GM10266 (cell line): ENCODE measurements at regions not wholly inside any gene's neighbourhood (a gene's known extent, or its start where the extent isn't known, plus 50 kb on each side); places are given as distances from the start of the nearest gene placed in this dataset.

Experiments used
- DNase-seq: peaks from one replicate; pipeline ENCODE4 v3.0.0; 2012; ENCODE audit errors: extremely low spot score
- CTCF ChIP-seq: IDR thresholded peaks from 2 replicates; pipeline ENCODE4 v1.5.1; 2012; ENCODE audit warnings: mild to moderate bottlenecking, low read depth; ENCODE audit not compliant: control insufficient read depth, insufficient read depth; ENCODE audit errors: missing control alignments

- DNase-seq = peak; percentile 41
- peak; percentile 27 for TF ChIP-seq CTCF
Measured at GRCh38 chr7:132654150-132654549, 77.9 kb upstream of the PLXNA4 start.

- no peak for DNase-seq
- TF ChIP-seq CTCF = no peak
Measured at GRCh38 chr7:132653366-132653930, 77.2 kb upstream of the PLXNA4 start.

GRCh38 chr7:132652507-132652906, 76.2 kb upstream of the PLXNA4 start:
- DNase-seq = no peak
- TF ChIP-seq CTCF = no peak

- no peak for DNase-seq
- no peak for TF ChIP-seq CTCF
Measured at GRCh38 chr7:132650498-132650897, 74.2 kb upstream of the PLXNA4 start.

- TF ChIP-seq CTCF = no peak
- DNase-seq = no peak
Measured at GRCh38 chr7:132647311-132647710, 71.0 kb upstream of the PLXNA4 start.

- no peak for TF ChIP-seq CTCF
- DNase-seq = no peak
Measured at GRCh38 chr7:132646052-132646451, 69.8 kb upstream of the PLXNA4 start.

DNA sequence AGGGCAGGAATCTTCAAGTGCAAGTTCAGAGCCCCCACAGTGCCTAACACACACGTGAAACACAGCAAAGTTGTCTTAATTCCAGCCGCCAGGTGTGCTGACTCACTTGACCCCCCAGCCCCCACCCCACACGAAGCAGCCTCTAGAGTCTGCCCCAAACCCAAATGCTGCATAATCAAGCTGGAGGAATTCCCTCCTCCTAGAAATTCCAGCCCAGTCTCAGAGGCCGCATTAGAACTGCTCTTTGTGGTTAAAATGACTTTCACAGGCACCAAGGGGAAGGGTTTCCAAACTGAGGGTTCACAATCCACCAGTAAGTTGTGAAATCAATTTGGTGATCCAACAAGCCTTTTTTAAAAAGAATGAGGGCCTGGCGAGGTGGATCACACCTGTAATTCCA, 67.0 kb upstream of the PLXNA4 start:
- no peak for TF ChIP-seq CTCF
- DNase-seq = no peak

DNA sequence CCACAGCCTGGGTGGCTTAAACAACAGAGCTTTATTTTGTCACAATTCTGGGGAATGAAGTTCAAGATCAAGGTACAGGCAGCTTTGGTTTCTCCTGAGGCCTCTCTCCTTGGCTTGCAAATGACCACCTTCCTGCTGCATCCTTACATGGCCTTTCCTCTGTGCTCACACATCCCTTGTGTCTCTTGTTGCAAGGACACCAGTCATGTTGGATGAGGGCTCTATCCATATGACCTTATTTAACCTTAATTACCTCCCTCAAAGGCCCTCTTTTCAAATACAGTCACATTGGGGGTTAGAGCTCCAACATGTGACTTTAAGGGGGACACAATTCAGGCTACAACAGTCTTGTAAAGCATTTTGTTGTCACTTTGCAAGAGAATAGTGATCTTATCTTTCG, 65.0 kb upstream of the PLXNA4 start:
- DNase-seq = no peak
- no peak for TF ChIP-seq CTCF
